ENCODE measurements at regions not wholly inside any gene's neighbourhood (a gene's known extent, or its start where the extent isn't known, plus 50 kb on each side); places are given as distances from the start of the nearest gene placed in this dataset.

DNA sequence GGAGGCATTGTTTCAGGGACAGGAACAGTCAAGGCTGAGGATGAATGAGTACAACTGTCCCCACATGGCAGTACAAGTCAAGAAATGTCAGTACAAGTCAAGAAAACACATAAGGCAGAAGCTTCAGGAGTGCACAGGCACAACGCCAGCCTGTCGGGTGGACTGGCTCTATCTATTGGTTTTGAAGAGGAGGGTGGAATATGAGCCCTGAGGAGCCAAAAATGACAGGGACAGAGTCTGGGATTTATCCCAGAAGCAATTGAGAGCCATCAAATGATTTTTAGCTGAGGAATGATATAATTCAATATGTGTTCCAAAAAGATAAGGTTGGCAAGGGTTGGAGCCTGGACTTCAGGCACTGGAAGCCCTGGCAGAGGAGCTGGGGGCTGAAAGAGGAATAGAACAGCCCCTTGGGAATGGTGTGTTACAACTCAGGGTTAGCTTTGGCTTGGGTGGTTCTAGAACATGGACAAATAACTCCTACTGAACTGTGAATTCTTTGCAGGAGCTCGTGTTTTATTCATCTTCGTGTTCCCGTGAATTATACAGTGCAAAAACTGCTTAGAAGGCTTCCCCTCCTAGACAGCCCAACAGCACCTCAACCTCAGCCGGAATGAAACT, 425.7 kb upstream of the ARID1B start:
- no peak for ATAC-seq

DNA sequence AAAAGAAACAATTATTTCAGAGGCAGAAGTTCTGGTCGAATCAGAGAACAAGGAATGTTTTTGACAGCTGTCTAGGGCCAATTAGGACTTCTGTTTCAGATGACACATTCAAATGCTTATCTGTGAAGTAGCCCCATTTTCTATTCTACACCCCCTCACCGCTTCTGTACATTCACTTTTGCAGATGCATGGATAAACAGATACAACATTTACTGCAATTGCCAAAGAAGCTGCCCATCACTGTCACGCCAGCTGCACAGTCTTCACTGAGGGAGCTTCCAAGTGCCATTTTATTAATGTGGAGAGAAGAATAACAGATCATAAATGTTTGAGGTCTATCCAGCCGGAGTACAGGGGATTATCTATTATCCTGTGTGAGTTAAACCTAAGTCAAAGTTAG, 426.8 kb upstream of the ARID1B start:
- TF ChIP-seq ZNF8 (CRISPR knock-in tag; IDR thresholded peaks at IDR 0.05) = no peak
- no peak for TF ChIP-seq ZFP3 (CRISPR knock-in tag; IDR thresholded peaks at IDR 0.05)
- no peak for TF ChIP-seq GLIS3 (CRISPR knock-in tag; IDR thresholded peaks at IDR 0.05)
- no peak for TF ChIP-seq CSDC2 (CRISPR knock-in tag; IDR thresholded peaks at IDR 0.05)
- TF ChIP-seq, protein P1, sequence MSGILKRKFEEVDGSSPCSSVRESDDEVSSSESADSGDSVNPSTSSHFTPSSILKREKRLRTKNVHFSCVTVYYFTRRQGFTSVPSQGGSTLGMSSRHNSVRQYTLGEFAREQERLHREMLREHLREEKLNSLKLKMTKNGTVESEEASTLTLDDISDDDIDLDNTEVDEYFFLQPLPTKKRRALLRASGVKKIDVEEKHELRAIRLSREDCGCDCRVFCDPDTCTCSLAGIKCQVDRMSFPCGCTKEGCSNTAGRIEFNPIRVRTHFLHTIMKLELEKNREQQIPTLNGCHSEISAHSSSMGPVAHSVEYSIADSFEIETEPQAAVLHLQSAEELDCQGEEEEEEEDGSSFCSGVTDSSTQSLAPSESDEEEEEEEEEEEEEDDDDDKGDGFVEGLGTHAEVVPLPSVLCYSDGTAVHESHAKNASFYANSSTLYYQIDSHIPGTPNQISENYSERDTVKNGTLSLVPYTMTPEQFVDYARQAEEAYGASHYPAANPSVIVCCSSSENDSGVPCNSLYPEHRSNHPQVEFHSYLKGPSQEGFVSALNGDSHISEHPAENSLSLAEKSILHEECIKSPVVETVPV (CRISPR knock-in tag; IDR thresholded peaks at IDR 0.05) = no peak
- no peak for TF ChIP-seq BACH2 (CRISPR knock-in tag; IDR thresholded peaks at IDR 0.05; ENCODE audit: borderline replicate concordance)
- TF ChIP-seq ZNF565 (CRISPR knock-in tag; conservative IDR thresholded peaks at IDR 0.05; ENCODE audit: low read depth) = no peak
- no peak for ATAC-seq

More for the DNA sequence above, 425.7 kb upstream of the ARID1B start:
- TF ChIP-seq ZFP30 (CRISPR knock-in tag; IDR thresholded peaks at IDR 0.05) = no peak
- TF ChIP-seq ISL1 (CRISPR knock-in tag; IDR thresholded peaks at IDR 0.05) = peak; percentile 28; the same call in 1 of the 2 replicates
- TF ChIP-seq ESRRG (CRISPR knock-in tag; IDR thresholded peaks at IDR 0.05) = no peak
- TF ChIP-seq, protein P2, sequence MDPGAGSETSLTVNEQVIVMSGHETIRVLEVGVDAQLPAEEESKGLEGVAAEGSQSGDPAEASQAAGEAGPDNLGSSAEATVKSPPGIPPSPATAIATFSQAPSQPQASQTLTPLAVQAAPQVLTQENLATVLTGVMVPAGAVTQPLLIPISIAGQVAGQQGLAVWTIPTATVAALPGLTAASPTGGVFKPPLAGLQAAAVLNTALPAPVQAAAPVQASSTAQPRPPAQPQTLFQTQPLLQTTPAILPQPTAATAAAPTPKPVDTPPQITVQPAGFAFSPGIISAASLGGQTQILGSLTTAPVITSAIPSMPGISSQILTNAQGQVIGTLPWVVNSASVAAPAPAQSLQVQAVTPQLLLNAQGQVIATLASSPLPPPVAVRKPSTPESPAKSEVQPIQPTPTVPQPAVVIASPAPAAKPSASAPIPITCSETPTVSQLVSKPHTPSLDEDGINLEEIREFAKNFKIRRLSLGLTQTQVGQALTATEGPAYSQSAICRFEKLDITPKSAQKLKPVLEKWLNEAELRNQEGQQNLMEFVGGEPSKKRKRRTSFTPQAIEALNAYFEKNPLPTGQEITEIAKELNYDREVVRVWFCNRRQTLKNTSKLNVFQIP (CRISPR knock-in tag; IDR thresholded peaks at IDR 0.05; ENCODE audit: borderline replicate concordance, low read depth) = no peak
- TF ChIP-seq, protein P3, sequence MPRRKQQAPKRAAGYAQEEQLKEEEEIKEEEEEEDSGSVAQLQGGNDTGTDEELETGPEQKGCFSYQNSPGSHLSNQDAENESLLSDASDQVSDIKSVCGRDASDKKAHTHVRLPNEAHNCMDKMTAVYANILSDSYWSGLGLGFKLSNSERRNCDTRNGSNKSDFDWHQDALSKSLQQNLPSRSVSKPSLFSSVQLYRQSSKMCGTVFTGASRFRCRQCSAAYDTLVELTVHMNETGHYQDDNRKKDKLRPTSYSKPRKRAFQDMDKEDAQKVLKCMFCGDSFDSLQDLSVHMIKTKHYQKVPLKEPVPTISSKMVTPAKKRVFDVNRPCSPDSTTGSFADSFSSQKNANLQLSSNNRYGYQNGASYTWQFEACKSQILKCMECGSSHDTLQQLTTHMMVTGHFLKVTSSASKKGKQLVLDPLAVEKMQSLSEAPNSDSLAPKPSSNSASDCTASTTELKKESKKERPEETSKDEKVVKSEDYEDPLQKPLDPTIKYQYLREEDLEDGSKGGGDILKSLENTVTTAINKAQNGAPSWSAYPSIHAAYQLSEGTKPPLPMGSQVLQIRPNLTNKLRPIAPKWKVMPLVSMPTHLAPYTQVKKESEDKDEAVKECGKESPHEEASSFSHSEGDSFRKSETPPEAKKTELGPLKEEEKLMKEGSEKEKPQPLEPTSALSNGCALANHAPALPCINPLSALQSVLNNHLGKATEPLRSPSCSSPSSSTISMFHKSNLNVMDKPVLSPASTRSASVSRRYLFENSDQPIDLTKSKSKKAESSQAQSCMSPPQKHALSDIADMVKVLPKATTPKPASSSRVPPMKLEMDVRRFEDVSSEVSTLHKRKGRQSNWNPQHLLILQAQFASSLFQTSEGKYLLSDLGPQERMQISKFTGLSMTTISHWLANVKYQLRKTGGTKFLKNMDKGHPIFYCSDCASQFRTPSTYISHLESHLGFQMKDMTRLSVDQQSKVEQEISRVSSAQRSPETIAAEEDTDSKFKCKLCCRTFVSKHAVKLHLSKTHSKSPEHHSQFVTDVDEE (CRISPR knock-in tag; IDR thresholded peaks at IDR 0.05) = no peak
- no peak for TF ChIP-seq ZFP3 (CRISPR knock-in tag; IDR thresholded peaks at IDR 0.05)
- no peak for TF ChIP-seq RARB (CRISPR knock-in tag; IDR thresholded peaks at IDR 0.05)

DNA sequence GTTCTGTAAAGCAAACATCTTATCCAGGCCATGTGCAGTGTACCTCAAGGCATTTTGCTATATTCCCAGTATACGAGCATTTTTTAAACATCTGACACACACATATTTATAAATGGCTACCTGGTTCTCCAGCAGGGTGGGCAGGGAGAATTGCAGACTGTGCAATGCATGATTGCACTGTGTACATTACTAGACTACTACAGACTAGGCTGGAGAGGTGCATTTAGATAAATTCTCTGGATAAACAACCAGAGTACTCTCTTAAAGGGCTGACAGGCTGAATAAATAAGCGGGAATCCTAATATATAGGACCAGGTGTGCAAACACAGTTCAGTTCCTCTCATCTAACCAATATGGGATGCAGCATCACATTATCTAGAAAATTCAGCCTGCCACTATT, 428.3 kb upstream of the ARID1B start:
- no peak for ATAC-seq
- no peak for TF ChIP-seq CSDC2 (CRISPR knock-in tag; IDR thresholded peaks at IDR 0.05)

DNA sequence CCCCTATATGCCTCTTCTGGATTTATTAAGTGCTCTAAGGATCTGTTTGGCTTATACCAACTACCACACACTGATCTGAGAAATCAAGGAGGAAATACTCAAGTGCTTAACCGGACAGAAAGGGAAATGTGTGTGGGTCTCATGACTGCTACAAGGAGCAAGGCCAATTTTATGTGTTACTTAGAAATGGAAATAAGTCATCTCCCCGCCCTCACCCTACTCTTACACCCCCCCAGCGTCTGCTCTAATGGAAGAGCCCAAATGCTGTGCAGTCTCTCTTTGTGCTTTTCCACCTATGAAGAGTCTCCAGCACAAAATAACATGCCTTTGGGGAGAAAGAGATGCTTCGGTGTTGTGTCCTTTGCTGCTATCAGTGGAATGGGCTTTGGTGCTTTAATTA, 428.8 kb upstream of the ARID1B start:
- no peak for ATAC-seq
- TF ChIP-seq ZFP30 (CRISPR knock-in tag; IDR thresholded peaks at IDR 0.05) (no peak), OSR1 (CRISPR knock-in tag; IDR thresholded peaks at IDR 0.05) (no peak), ZC3H10 (CRISPR knock-in tag; IDR thresholded peaks at IDR 0.05) (no peak), ISL1 (CRISPR knock-in tag; IDR thresholded peaks at IDR 0.05) (no peak), ZFP3 (CRISPR knock-in tag; IDR thresholded peaks at IDR 0.05) (no peak), TCF4 (CRISPR knock-in tag; IDR thresholded peaks at IDR 0.05; ENCODE audit: borderline replicate concordance) (no peak), SNAI2 (CRISPR knock-in tag; IDR thresholded peaks at IDR 0.05) (no peak)
- TF ChIP-seq, protein P4, sequence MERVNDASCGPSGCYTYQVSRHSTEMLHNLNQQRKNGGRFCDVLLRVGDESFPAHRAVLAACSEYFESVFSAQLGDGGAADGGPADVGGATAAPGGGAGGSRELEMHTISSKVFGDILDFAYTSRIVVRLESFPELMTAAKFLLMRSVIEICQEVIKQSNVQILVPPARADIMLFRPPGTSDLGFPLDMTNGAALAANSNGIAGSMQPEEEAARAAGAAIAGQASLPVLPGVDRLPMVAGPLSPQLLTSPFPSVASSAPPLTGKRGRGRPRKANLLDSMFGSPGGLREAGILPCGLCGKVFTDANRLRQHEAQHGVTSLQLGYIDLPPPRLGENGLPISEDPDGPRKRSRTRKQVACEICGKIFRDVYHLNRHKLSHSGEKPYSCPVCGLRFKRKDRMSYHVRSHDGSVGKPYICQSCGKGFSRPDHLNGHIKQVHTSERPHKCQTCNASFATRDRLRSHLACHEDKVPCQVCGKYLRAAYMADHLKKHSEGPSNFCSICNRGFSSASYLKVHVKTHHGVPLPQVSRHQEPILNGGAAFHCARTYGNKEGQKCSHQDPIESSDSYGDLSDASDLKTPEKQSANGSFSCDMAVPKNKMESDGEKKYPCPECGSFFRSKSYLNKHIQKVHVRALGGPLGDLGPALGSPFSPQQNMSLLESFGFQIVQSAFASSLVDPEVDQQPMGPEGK (CRISPR knock-in tag; IDR thresholded peaks at IDR 0.05; ENCODE audit: borderline replicate concordance) = no peak

DNA sequence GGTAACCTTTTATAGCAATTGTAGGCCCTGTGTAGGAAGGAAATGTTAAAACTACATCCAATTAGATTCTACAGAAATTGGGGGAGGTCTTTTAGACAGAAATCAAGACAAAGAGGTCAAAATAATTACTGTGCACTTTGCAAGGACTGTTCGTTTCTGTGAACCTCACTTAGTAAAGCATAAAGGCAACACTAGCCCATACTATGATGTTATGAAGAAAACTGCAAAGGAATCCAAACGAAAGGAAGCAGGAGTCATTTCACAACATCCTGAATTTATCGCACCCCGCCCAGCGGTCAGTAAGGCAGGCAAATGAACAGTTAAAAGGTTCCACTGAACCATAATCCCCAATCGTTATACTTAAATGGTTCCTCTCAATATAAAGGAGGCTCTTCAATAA, 429.5 kb upstream of the ARID1B start:
- TF ChIP-seq ZFP3 (CRISPR knock-in tag; IDR thresholded peaks at IDR 0.05) (no peak), BACH2 (CRISPR knock-in tag; IDR thresholded peaks at IDR 0.05; ENCODE audit: borderline replicate concordance) (no peak), ZNF8 (CRISPR knock-in tag; IDR thresholded peaks at IDR 0.05) (no peak), SNAI2 (CRISPR knock-in tag; IDR thresholded peaks at IDR 0.05) (no peak), ESRRG (CRISPR knock-in tag; IDR thresholded peaks at IDR 0.05) (no peak), ZNF70 (CRISPR knock-in tag; IDR thresholded peaks at IDR 0.05) (no peak)
- TF ChIP-seq, protein P4 (CRISPR knock-in tag; IDR thresholded peaks at IDR 0.05; ENCODE audit: borderline replicate concordance) = no peak
- TF ChIP-seq, protein P5, sequence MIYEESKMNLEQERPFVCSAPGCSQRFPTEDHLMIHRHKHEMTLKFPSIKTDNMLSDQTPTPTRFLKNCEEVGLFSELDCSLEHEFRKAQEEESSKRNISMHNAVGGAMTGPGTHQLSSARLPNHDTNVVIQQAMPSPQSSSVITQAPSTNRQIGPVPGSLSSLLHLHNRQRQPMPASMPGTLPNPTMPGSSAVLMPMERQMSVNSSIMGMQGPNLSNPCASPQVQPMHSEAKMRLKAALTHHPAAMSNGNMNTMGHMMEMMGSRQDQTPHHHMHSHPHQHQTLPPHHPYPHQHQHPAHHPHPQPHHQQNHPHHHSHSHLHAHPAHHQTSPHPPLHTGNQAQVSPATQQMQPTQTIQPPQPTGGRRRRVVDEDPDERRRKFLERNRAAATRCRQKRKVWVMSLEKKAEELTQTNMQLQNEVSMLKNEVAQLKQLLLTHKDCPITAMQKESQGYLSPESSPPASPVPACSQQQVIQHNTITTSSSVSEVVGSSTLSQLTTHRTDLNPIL (CRISPR knock-in tag; IDR thresholded peaks at IDR 0.05; ENCODE audit: low read depth) = no peak
- TF ChIP-seq, protein P1 (CRISPR knock-in tag; IDR thresholded peaks at IDR 0.05) = no peak
- no peak for ATAC-seq
